Liver (tissue), 8 donors: ENCODE measurements at regions not wholly inside any gene's neighbourhood (a gene's known extent, or its start where the extent isn't known, plus 50 kb on each side); places are given as distances from the start of the nearest gene placed in this dataset.

Source experiments
- DNase-seq: peaks from one replicate; pipeline ENCODE4 v3.0.0-alpha.2; 2017; ENCODE audit warnings: low spot score
- H3K27ac ChIP-seq, 2 donors: one replicate each; pipeline ENCODE4 v1.7.0; 2013; ENCODE audit warnings: inconsistent platforms in 2 of 2, low read length in 2 of 2, control low read depth in 1 of 2, low read depth in 1 of 2, mild to moderate bottlenecking in 1 of 2
- H3K27me3 ChIP-seq, 4 donors: one replicate each; pipeline versions ENCODE4 v1.6.1 to v1.7.0; 2013; ENCODE audit warnings: low read length in 3 of 4, inconsistent platforms in 1 of 4, mild to moderate bottlenecking in 1 of 4, moderate library complexity in 1 of 4; ENCODE audit not compliant: control insufficient read depth in 4 of 4, insufficient read depth in 4 of 4
- H3K36me3 ChIP-seq, 4 donors: one replicate each; pipeline versions ENCODE4 v1.6.1 to v1.7.0; 2013; ENCODE audit warnings: low read length in 3 of 4, mild to moderate bottlenecking in 3 of 4, low read depth in 1 of 4, moderate library complexity in 1 of 4; ENCODE audit not compliant: control insufficient read depth in 4 of 4, insufficient read depth in 3 of 4
- H3K4me1 ChIP-seq, 4 donors: one replicate each; pipeline versions ENCODE4 v1.6.1 to v1.7.0; 2013; ENCODE audit warnings: low read length in 3 of 4, mild to moderate bottlenecking in 3 of 4, moderate library complexity in 1 of 4; ENCODE audit not compliant: control insufficient read depth in 4 of 4, insufficient read depth in 4 of 4
- H3K4me3 ChIP-seq, 3 donors: one replicate each; pipeline versions ENCODE4 v1.6.1 to v1.7.0; 2013; ENCODE audit warnings: low read length in 3 of 3, control low read depth in 1 of 3, low read depth in 1 of 3, mild to moderate bottlenecking in 1 of 3
- H3K9ac ChIP-seq, 2 donors: one replicate each; pipeline ENCODE4 v1.7.0; 2013; ENCODE audit warnings: low read length in 2 of 2, mild to moderate bottlenecking in 2 of 2, moderate library complexity in 2 of 2, control low read depth in 1 of 2, low read depth in 1 of 2
- H3K9me3 ChIP-seq, 4 donors: one replicate each; pipeline versions ENCODE4 v1.6.1 to v1.7.0; 2013; ENCODE audit warnings: low read length in 3 of 4; ENCODE audit not compliant: control insufficient read depth in 4 of 4
- ATF3 ChIP-seq: IDR thresholded peaks from 2 replicates; pipeline ENCODE4 v1.6.1; 2016; ENCODE audit warnings: antibody characterized with exemption
- CTCF ChIP-seq: fragments of 150-350 bp; IDR thresholded peaks from 2 replicates; pipeline ENCODE4 v1.5.1; 2017; ENCODE audit warnings: improper control_type of control experiment, low read depth, low read length; ENCODE audit not compliant: missing input control
- EGR1 ChIP-seq, 2 donors: IDR thresholded peaks; 2 replicates each; pipeline ENCODE4 v1.6.1; 2016 to 2018; ENCODE audit warnings: antibody characterized with exemption in 2 of 2, low read depth in 2 of 2
- FOXA1 ChIP-seq: IDR thresholded peaks from 2 replicates; pipeline ENCODE4 v1.6.1; 2016; ENCODE audit warnings: antibody characterized with exemption
- FOXA2 ChIP-seq: IDR thresholded peaks from 2 replicates; pipeline ENCODE4 v1.6.1; 2016; ENCODE audit warnings: antibody characterized with exemption
- GABPA ChIP-seq, 2 donors: IDR thresholded peaks in 1 of 2; conservative IDR thresholded peaks in 1 of 2; 2 replicates each; pipeline ENCODE4 v1.6.1; 2016; ENCODE audit warnings: antibody characterized with exemption in 2 of 2, mild to moderate bottlenecking in 1 of 2, moderate library complexity in 1 of 2
- HNF4A ChIP-seq, 2 donors: conservative IDR thresholded peaks; 2 replicates each; pipeline ENCODE4 v1.6.1; 2016; ENCODE audit warnings: antibody characterized with exemption in 2 of 2, mild to moderate bottlenecking in 2 of 2
- HNF4G ChIP-seq: IDR thresholded peaks from 2 replicates; pipeline ENCODE4 v1.6.1; 2016; ENCODE audit warnings: antibody characterized with exemption
- JUND ChIP-seq, 2 donors: IDR thresholded peaks; 2 replicates each; pipeline ENCODE4 v1.6.1; 2016; ENCODE audit warnings: antibody characterized with exemption in 2 of 2
- NR2F2 ChIP-seq: IDR thresholded peaks from 2 replicates; pipeline ENCODE4 v1.6.1; 2016; ENCODE audit warnings: antibody characterized with exemption
- RAD21 ChIP-seq, 2 donors: IDR thresholded peaks; 2 replicates each; pipeline ENCODE4 v1.6.1; 2016; ENCODE audit warnings: antibody characterized with exemption in 2 of 2, mild to moderate bottlenecking in 2 of 2
- REST ChIP-seq: IDR thresholded peaks from 2 replicates; pipeline ENCODE4 v1.6.1; 2016; ENCODE audit warnings: antibody characterized with exemption, mild to moderate bottlenecking
- RXRA ChIP-seq, 2 donors: IDR thresholded peaks; 2 replicates each; pipeline ENCODE4 v1.6.1; 2017 to 2018; ENCODE audit warnings: antibody characterized with exemption in 2 of 2, mild to moderate bottlenecking in 1 of 2
- SP1 ChIP-seq: IDR thresholded peaks from 2 replicates; pipeline ENCODE4 v1.6.1; 2018; ENCODE audit warnings: antibody characterized with exemption, mild to moderate bottlenecking
- TAF1 ChIP-seq: conservative IDR thresholded peaks from 2 replicates; pipeline ENCODE4 v1.6.1; 2016; ENCODE audit warnings: antibody characterized with exemption, mild to moderate bottlenecking
- YY1 ChIP-seq: IDR thresholded peaks from 2 replicates; pipeline ENCODE4 v1.6.1; 2016; ENCODE audit warnings: antibody characterized with exemption, mild to moderate bottlenecking
- ZBTB33 ChIP-seq: IDR thresholded peaks from 2 replicates; pipeline ENCODE4 v1.6.1; 2016; ENCODE audit warnings: antibody characterized with exemption
- WGBS: extraction: QIAGEN DNeasy Blood & Tissue Kit; methylation state at CpG from one replicate; pipeline ENCODE4 v1.1.7; 2013; 5-methylcytosine and 5-hydroxymethylcytosine counted together
- TF ChIP-seq, protein P1 (sequence below): IDR thresholded peaks from 2 replicates; pipeline ENCODE4 v1.6.1; 2016; ENCODE audit warnings: antibody characterized with exemption
- donor health status: healthy.
- donor health status: healthy.
- donor health status: healthy.
- donor health status: healthy.
- donor health status: healthy.

DNA sequence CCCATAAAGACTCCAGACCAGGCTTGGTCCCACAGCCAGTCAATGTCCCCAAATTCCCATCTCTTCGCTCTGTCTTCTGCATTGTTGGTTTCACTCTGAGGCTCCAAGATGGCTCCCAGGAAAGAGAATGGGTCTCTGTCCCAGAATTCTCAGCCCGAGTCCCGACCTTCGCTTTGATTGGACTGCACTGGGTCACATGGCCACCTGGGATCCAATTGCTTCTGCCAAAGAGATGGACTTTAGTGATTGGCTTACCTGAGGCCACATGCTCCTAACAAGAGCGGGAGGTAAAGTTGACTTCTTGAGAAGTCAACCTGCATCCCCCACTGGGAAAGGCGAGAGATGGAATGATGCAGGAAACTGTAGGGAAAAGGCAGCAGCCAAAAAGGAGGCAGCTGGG is 104.7 kb upstream of the PMEPA1 start:
- Histone ChIP-seq H3K9ac (no peak overlapping the region), H3K4me1 (no peaks in the 10 kb centered on the region), H3K36me3 (no peaks in the 10 kb centered on the region), H3K4me3 (no peak overlapping the region), H3K27me3 (peaks cover 0 to 4% (median 0%) of the 10 kb centered on the region in 4 donors), H3K27ac (no peak overlapping the region), H3K9me3 (peaks cover 0 to 2% (median 0%) of the 10 kb centered on the region in 4 donors)
- TF ChIP-seq EGR1 (IDR thresholded peaks at IDR 0.05; ENCODE audit: low read depth in 2 of 2) (no peak), JUND (IDR thresholded peaks at IDR 0.05) (no peak), FOXA2 (no peak), HNF4G (no peak), ZBTB33 (no peak), NR2F2 (no peak), ATF3 (no peak), CTCF (no peak), TAF1 (no peak), REST (no peak), RAD21 (IDR thresholded peaks at IDR 0.05) (no peak), YY1 (no peak), SP1 (no peak), GABPA (IDR thresholded peaks at IDR 0.05 in 1 of 2, conservative IDR thresholded peaks at IDR 0.05 in 1 of 2) (no peak), FOXA1 (no peak), HNF4A (conservative IDR thresholded peaks at IDR 0.05) (no peak), RXRA (IDR thresholded peaks at IDR 0.05) (no peak)
- TF ChIP-seq, protein P1, sequence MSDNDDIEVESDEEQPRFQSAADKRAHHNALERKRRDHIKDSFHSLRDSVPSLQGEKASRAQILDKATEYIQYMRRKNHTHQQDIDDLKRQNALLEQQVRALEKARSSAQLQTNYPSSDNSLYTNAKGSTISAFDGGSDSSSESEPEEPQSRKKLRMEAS, result no peak
- 90% methylated on average over 6 of the region's 6 CpGs for WGBS
- no peak for DNase-seq
